ENCODE measurements at regions not wholly inside any gene's neighbourhood (a gene's known extent, or its start where the extent isn't known, plus 50 kb on each side); places are given as distances from the start of the nearest gene placed in this dataset.
"Not testable (repeated sequence)": the region's sequence is repeated elsewhere in the genome, so short reads cannot be mapped to it uniquely, and the experiment has no call there.

GRCh38 chr4:12461576-12461975, 1022.6 kb downstream of the RAB28 start:
- TF ChIP-seq, protein P1, sequence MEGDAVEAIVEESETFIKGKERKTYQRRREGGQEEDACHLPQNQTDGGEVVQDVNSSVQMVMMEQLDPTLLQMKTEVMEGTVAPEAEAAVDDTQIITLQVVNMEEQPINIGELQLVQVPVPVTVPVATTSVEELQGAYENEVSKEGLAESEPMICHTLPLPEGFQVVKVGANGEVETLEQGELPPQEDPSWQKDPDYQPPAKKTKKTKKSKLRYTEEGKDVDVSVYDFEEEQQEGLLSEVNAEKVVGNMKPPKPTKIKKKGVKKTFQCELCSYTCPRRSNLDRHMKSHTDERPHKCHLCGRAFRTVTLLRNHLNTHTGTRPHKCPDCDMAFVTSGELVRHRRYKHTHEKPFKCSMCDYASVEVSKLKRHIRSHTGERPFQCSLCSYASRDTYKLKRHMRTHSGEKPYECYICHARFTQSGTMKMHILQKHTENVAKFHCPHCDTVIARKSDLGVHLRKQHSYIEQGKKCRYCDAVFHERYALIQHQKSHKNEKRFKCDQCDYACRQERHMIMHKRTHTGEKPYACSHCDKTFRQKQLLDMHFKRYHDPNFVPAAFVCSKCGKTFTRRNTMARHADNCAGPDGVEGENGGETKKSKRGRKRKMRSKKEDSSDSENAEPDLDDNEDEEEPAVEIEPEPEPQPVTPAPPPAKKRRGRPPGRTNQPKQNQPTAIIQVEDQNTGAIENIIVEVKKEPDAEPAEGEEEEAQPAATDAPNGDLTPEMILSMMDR (conservative IDR thresholded peaks at IDR 0.05 in 1 of 2, IDR thresholded peaks at IDR 0.05 in 1 of 2; ENCODE audit: extremely low read depth in 1 of 2, insufficient read depth in 1 of 2, low read depth in 1 of 2, low read length in 2 of 2) = not testable (repeated sequence)
- TF ChIP-seq EZH2 (IDR thresholded peaks at IDR 0.05; ENCODE audit: borderline replicate concordance, low read length) = not testable (repeated sequence)
